Activated T-cell treated with anti-CD3 and anti-CD28 coated beads, Interleukin-2, amount 50 U/mL, for 24 hours (primary cell): ENCODE measurements at regions not wholly inside any gene's neighbourhood (a gene's known extent, or its start where the extent isn't known, plus 50 kb on each side); places are given as distances from the start of the nearest gene placed in this dataset.

Experiments
- DNase-seq: peaks from one replicate; pipeline ENCODE4 v3.0.0-alpha.2; 2020
- H3K27ac Mint-ChIP-seq: 2 replicates; pipeline ENCODE4 v1.8.0; 2020; ENCODE audit warnings: mild to moderate bottlenecking, mixed read lengths
- H3K27me3 Mint-ChIP-seq: 2 replicates; pipeline ENCODE4 v1.8.0; 2020; ENCODE audit warnings: mixed read lengths
- H3K36me3 Mint-ChIP-seq: 2 replicates; pipeline ENCODE4 v1.8.0; 2020; ENCODE audit warnings: low read depth, mixed read lengths
- H3K4me1 Mint-ChIP-seq: 2 replicates; pipeline ENCODE4 v1.8.0; 2020; ENCODE audit warnings: low read depth, mixed read lengths
- H3K4me3 Mint-ChIP-seq: 2 replicates; pipeline ENCODE4 v1.8.0; 2020; ENCODE audit warnings: mild to moderate bottlenecking, moderate library complexity, mixed read lengths
- H3K9me3 Mint-ChIP-seq: 2 replicates; pipeline ENCODE4 v1.8.0; 2020; ENCODE audit warnings: mixed read lengths

- Mint-ChIP-seq H3K36me3 (no peaks in the 10 kb centered on the region), H3K27ac (no peak overlapping the region), H3K27me3 (no peaks in the 10 kb centered on the region), H3K4me3 (no peak overlapping the region), H3K9me3 (peaks cover 22% of the 10 kb centered on the region), H3K4me1 (no peaks in the 10 kb centered on the region)
- DNase-seq, result no peak
Observed at GRCh38 chr2:34204560-34204959, 605.5 kb upstream of the FAM98A start.

- H3K36me3 Mint-ChIP-seq, result no peaks in the 10 kb centered on the region
- peaks cover 3% of the 10 kb centered on the region for H3K9me3 Mint-ChIP-seq
- H3K4me3 Mint-ChIP-seq, result no peak overlapping the region
- no peaks in the 10 kb centered on the region for H3K27me3 Mint-ChIP-seq
- no peak for DNase-seq
- no peaks in the 10 kb centered on the region for H3K4me1 Mint-ChIP-seq
- H3K27ac Mint-ChIP-seq, result no peak overlapping the region
Observed at GRCh38 chr2:34201099-34201498, 602.0 kb upstream of the FAM98A start.

- H3K27ac Mint-ChIP-seq, result no peak overlapping the region
- DNase-seq, result no peak
- no peaks in the 10 kb centered on the region for H3K27me3 Mint-ChIP-seq
- H3K9me3 Mint-ChIP-seq, result peaks cover 3% of the 10 kb centered on the region
- H3K36me3 Mint-ChIP-seq, result no peaks in the 10 kb centered on the region
- H3K4me1 Mint-ChIP-seq, result no peaks in the 10 kb centered on the region
- H3K4me3 Mint-ChIP-seq, result no peak overlapping the region
Observed at GRCh38 chr2:34199971-34200370, 600.9 kb upstream of the FAM98A start.

- peaks cover 2% of the 10 kb centered on the region for H3K9me3 Mint-ChIP-seq
- no peaks in the 10 kb centered on the region for H3K27me3 Mint-ChIP-seq
- H3K27ac Mint-ChIP-seq, result no peak overlapping the region
- H3K4me3 Mint-ChIP-seq, result no peak overlapping the region
- no peaks in the 10 kb centered on the region for H3K4me1 Mint-ChIP-seq
- H3K36me3 Mint-ChIP-seq, result no peaks in the 10 kb centered on the region
- DNase-seq, result no peak
Observed at GRCh38 chr2:34193164-34193563, 594.1 kb upstream of the FAM98A start.

- H3K4me1 Mint-ChIP-seq, result no peaks in the 10 kb centered on the region
- H3K4me3 Mint-ChIP-seq, result no peak overlapping the region
- H3K27ac Mint-ChIP-seq, result no peak overlapping the region
- H3K27me3 Mint-ChIP-seq, result no peaks in the 10 kb centered on the region
- DNase-seq, result no peak
- H3K9me3 Mint-ChIP-seq, result peaks cover 2% of the 10 kb centered on the region
- no peaks in the 10 kb centered on the region for H3K36me3 Mint-ChIP-seq
Observed at GRCh38 chr2:34188464-34189303, 589.6 kb upstream of the FAM98A start.

GRCh38 chr2:34179511-34179910 lies 580.4 kb upstream of the FAM98A start:
- Mint-ChIP-seq H3K36me3 (no peaks in the 10 kb centered on the region), H3K4me3 (no peak overlapping the region), H3K27me3 (no peaks in the 10 kb centered on the region), H3K27ac (no peak overlapping the region), H3K9me3 (no peaks in the 10 kb centered on the region), H3K4me1 (no peaks in the 10 kb centered on the region)
- DNase-seq, result no peak

GRCh38 chr2:34178482-34178881 lies 579.4 kb upstream of the FAM98A start:
- no peak for DNase-seq
- H3K27me3 Mint-ChIP-seq, result no peaks in the 10 kb centered on the region
- H3K9me3 Mint-ChIP-seq, result no peaks in the 10 kb centered on the region
- no peaks in the 10 kb centered on the region for H3K4me1 Mint-ChIP-seq
- H3K27ac Mint-ChIP-seq, result no peak overlapping the region
- no peak overlapping the region for H3K4me3 Mint-ChIP-seq
- H3K36me3 Mint-ChIP-seq, result no peaks in the 10 kb centered on the region

- DNase-seq, result no peak
- Mint-ChIP-seq H3K36me3 (no peaks in the 10 kb centered on the region), H3K27ac (no peak overlapping the region)
Observed at GRCh38 chr2:34176693-34177092, 577.6 kb upstream of the FAM98A start.

GRCh38 chr2:34174506-34174905 lies 575.4 kb upstream of the FAM98A start:
- H3K27ac Mint-ChIP-seq, result no peak overlapping the region
- H3K4me1 Mint-ChIP-seq, result no peaks in the 10 kb centered on the region
- no peaks in the 10 kb centered on the region for H3K36me3 Mint-ChIP-seq
- DNase-seq, result no peak
- H3K9me3 Mint-ChIP-seq, result peaks cover 2% of the 10 kb centered on the region
- H3K27me3 Mint-ChIP-seq, result no peaks in the 10 kb centered on the region
- H3K4me3 Mint-ChIP-seq, result no peak overlapping the region

More at GRCh38 chr2:34176693-34177092, 577.6 kb upstream of the FAM98A start:
- no peak overlapping the region for H3K4me3 Mint-ChIP-seq
- H3K9me3 Mint-ChIP-seq, result no peaks in the 10 kb centered on the region
- H3K27me3 Mint-ChIP-seq, result no peaks in the 10 kb centered on the region
- no peaks in the 10 kb centered on the region for H3K4me1 Mint-ChIP-seq

- Mint-ChIP-seq H3K9me3 (no peaks in the 10 kb centered on the region), H3K27ac (no peak overlapping the region), H3K36me3 (no peaks in the 10 kb centered on the region), H3K4me1 (no peaks in the 10 kb centered on the region), H3K4me3 (no peak overlapping the region), H3K27me3 (no peaks in the 10 kb centered on the region)
- no peak for DNase-seq
Observed at GRCh38 chr2:34162231-34162630, 563.1 kb upstream of the FAM98A start.

- Mint-ChIP-seq H3K27me3 (no peaks in the 10 kb centered on the region), H3K9me3 (no peaks in the 10 kb centered on the region), H3K36me3 (no peaks in the 10 kb centered on the region), H3K4me1 (no peaks in the 10 kb centered on the region), H3K4me3 (no peak overlapping the region), H3K27ac (no peak overlapping the region)
- no peak for DNase-seq
Observed at GRCh38 chr2:34161549-34161948, 562.5 kb upstream of the FAM98A start.

- Mint-ChIP-seq H3K4me3 (no peak overlapping the region), H3K36me3 (no peaks in the 10 kb centered on the region), H3K27ac (no peak overlapping the region), H3K27me3 (no peaks in the 10 kb centered on the region), H3K4me1 (no peaks in the 10 kb centered on the region), H3K9me3 (no peaks in the 10 kb centered on the region)
- DNase-seq, result no peak
Observed at GRCh38 chr2:34159901-34160300, 560.8 kb upstream of the FAM98A start.

- H3K27me3 Mint-ChIP-seq, result no peaks in the 10 kb centered on the region
- DNase-seq, result no peak
- peaks cover 5% of the 10 kb centered on the region for H3K9me3 Mint-ChIP-seq
- H3K4me3 Mint-ChIP-seq, result no peak overlapping the region
- no peaks in the 10 kb centered on the region for H3K36me3 Mint-ChIP-seq
- no peaks in the 10 kb centered on the region for H3K4me1 Mint-ChIP-seq
- no peak overlapping the region for H3K27ac Mint-ChIP-seq
Observed at GRCh38 chr2:34153484-34153883, 554.4 kb upstream of the FAM98A start.

- Mint-ChIP-seq H3K9me3 (peaks cover 5% of the 10 kb centered on the region), H3K4me3 (no peak overlapping the region), H3K27me3 (no peaks in the 10 kb centered on the region), H3K27ac (no peak overlapping the region), H3K4me1 (no peaks in the 10 kb centered on the region), H3K36me3 (no peaks in the 10 kb centered on the region)
- no peak for DNase-seq
Observed at GRCh38 chr2:34147780-34148179, 548.7 kb upstream of the FAM98A start.

- H3K27ac Mint-ChIP-seq, result no peak overlapping the region
- H3K4me3 Mint-ChIP-seq, result no peak overlapping the region
- H3K9me3 Mint-ChIP-seq, result peaks cover 5% of the 10 kb centered on the region
- no peaks in the 10 kb centered on the region for H3K36me3 Mint-ChIP-seq
- no peak for DNase-seq
- H3K4me1 Mint-ChIP-seq, result no peaks in the 10 kb centered on the region
- H3K27me3 Mint-ChIP-seq, result no peaks in the 10 kb centered on the region
Observed at GRCh38 chr2:34143149-34143548, 544.0 kb upstream of the FAM98A start.
